ENCODE measurements at regions not wholly inside any gene's neighbourhood (a gene's known extent, or its start where the extent isn't known, plus 50 kb on each side); places are given as distances from the start of the nearest gene placed in this dataset.

DNA sequence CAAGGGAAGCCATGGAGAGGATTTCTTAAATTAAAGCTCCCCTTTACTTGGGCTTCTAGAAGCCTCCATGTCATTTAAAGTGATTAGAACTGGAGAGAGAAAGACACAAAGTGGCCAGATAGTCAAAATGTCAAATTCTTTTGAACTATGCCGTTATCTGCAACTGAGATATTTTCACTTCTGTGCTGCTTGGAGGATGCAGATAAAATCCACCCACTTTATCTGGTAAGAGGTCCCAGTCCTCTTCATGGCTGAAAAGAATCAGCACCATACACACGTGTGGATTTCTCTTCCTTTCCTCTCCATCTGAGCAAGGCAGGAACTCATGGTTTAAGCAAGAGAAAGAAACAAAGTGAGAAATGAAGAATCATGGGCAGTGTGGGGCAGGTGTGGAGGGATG is 276.9 kb upstream of the RUNX1 start:
- TF ChIP-seq REST (tag by site-specific recombination; IDR thresholded peaks at IDR 0.05) (no peak), ZEB2 (tag by site-specific recombination; IDR thresholded peaks at IDR 0.05) (no peak), CTCF (tag by site-specific recombination; IDR thresholded peaks at IDR 0.05) (no peak), ZNF223 (tag by site-specific recombination; IDR thresholded peaks at IDR 0.05) (no peak), ZNF785 (tag by site-specific recombination; IDR thresholded peaks at IDR 0.05) (no peak)
- TF ChIP-seq, protein P1, sequence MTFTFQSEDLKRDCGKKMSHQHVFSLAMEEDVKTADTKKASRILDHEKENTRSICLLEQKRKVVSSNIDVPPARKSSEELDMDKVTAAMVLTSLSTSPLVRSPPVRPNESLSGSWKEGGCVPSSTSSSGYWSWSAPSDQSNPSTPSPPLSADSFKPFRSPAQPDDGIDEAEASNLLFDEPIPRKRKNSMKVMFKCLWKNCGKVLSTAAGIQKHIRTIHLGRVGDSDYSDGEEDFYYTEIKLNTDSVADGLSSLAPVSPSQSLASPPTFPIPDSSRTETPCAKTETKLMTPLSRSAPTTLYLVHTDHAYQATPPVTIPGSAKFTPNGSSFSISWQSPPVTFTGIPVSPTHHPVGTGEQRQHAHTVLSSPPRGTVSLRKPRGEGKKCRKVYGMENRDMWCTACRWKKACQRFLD (tag by site-specific recombination; IDR thresholded peaks at IDR 0.05): no peak

All from HEK293 (cell line).